ENCODE measurements at regions not wholly inside any gene's neighbourhood (a gene's known extent, or its start where the extent isn't known, plus 50 kb on each side); places are given as distances from the start of the nearest gene placed in this dataset.

GRCh38 chr3:152684279-152684678, 150.7 kb upstream of the P2RY1 start:
- BruUV-seq (replicated peaks), result no TSS peak

More at GRCh38 chr3:152684279-152684678, 150.7 kb upstream of the P2RY1 start:
- Histone ChIP-seq H3K9me1 (replicated peaks; ENCODE audit: control insufficient read depth, extremely low read depth, insufficient read depth, low read length) (no peaks in the 10 kb centered on the region), H3K9me3 (replicated peaks; ENCODE audit: control insufficient read depth, insufficient read depth, low read length) (no peaks in the 10 kb centered on the region), H3K4me1 (ENCODE audit: control insufficient read depth, extremely low read depth, insufficient read depth, low read length) (no peaks in the 10 kb centered on the region), H4K20me1 (replicated peaks; ENCODE audit: control insufficient read depth, extremely low read depth, insufficient read depth, low read length) (no peaks in the 10 kb centered on the region), H3K9ac (replicated peaks; ENCODE audit: extremely low read depth, insufficient read depth, low read length) (no peak overlapping the region), H3K36me3 (ENCODE audit: control insufficient read depth in 2 of 2, extremely low read depth in 1 of 2, insufficient read depth in 2 of 2, low read length in 2 of 2) (no peaks in the 10 kb centered on the region), H3K27ac (ENCODE audit: insufficient read depth, low read depth, low read length) (no peak overlapping the region), H3K79me2 (ENCODE audit: control insufficient read depth, insufficient read depth, low read length) (no peaks in the 10 kb centered on the region), H3K4me3 (replicated peaks in 1 of 3; ENCODE audit: insufficient read depth in 1 of 3, low read depth in 1 of 3, low read length in 3 of 3) (no peak overlapping the region), H2AFZ (ENCODE audit: low read depth, low read length) (no peak overlapping the region), H3K27me3 (ENCODE audit: control insufficient read depth in 2 of 2, insufficient read depth in 2 of 2, low read length in 2 of 2) (no peaks in the 10 kb centered on the region), H3K4me2 (ENCODE audit: insufficient read depth, low read length) (no peak overlapping the region)
- CTCF ChIA-PET, result no interaction called here
- no peak for FAIRE-seq
- DNase-seq (ENCODE audit: low read depth, low spot score), result no peak
- dilution Hi-C loops (cut with MboI; ENCODE audit: extremely low pct_ligation_motif_present, low sequenced_read_pairs), result no loop called here
- intact Hi-C loops (cut with micrococcal nuclease), result no loop called here
- TF ChIP-seq, protein P1, sequence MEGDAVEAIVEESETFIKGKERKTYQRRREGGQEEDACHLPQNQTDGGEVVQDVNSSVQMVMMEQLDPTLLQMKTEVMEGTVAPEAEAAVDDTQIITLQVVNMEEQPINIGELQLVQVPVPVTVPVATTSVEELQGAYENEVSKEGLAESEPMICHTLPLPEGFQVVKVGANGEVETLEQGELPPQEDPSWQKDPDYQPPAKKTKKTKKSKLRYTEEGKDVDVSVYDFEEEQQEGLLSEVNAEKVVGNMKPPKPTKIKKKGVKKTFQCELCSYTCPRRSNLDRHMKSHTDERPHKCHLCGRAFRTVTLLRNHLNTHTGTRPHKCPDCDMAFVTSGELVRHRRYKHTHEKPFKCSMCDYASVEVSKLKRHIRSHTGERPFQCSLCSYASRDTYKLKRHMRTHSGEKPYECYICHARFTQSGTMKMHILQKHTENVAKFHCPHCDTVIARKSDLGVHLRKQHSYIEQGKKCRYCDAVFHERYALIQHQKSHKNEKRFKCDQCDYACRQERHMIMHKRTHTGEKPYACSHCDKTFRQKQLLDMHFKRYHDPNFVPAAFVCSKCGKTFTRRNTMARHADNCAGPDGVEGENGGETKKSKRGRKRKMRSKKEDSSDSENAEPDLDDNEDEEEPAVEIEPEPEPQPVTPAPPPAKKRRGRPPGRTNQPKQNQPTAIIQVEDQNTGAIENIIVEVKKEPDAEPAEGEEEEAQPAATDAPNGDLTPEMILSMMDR (IDR thresholded peaks at IDR 0.05; ENCODE audit: extremely low read depth in 1 of 2, insufficient read depth in 1 of 2, low read depth in 1 of 2, low read length in 2 of 2), result no peak
- TF ChIP-seq GATA2 (IDR thresholded peaks at IDR 0.05; ENCODE audit: insufficient read depth, insufficient read length, low read depth, low read length) (no peak), POLR2AphosphoS5 (IDR thresholded peaks at IDR 0.05; ENCODE audit: insufficient read depth, low read depth, low read length) (no peak), EZH2 (IDR thresholded peaks at IDR 0.05; ENCODE audit: borderline replicate concordance, low read depth, low read length, severe bottlenecking) (no peak), MAX (IDR thresholded peaks at IDR 0.05; ENCODE audit: insufficient read depth, insufficient read length) (no peak), MYC (IDR thresholded peaks at IDR 0.05; ENCODE audit: low read depth, low read length) (no peak), FOS (IDR thresholded peaks at IDR 0.05; ENCODE audit: borderline replicate concordance, insufficient read depth, low read length) (no peak), JUN (IDR thresholded peaks at IDR 0.05; ENCODE audit: borderline replicate concordance, insufficient read depth, insufficient read length, low read depth) (no peak), POLR2A (IDR thresholded peaks at IDR 0.05; ENCODE audit: low read depth, low read length) (no peak)
- POLR2A ChIA-PET, result no interaction called here

Measured in endothelial cell of umbilical vein (primary cell).